Mesenchymal stem cell (in vitro differentiated cells and primary cell): ENCODE measurements at regions not wholly inside any gene's neighbourhood (a gene's known extent, or its start where the extent isn't known, plus 50 kb on each side); places are given as distances from the start of the nearest gene placed in this dataset.

Source experiments
- DNase-seq: peaks from one replicate; pipeline ENCODE4 v3.0.0-alpha.2; 2013
- H2AFZ ChIP-seq: one replicate; pipeline ENCODE4 v1.6.1; 2013; ENCODE audit warnings: low read depth, mild to moderate bottlenecking, control low read depth, inconsistent platforms, low read length, moderate library complexity
- H2AK5ac ChIP-seq: 2 replicates; pipeline ENCODE4 v1.6.1; 2013; ENCODE audit warnings: low read length, moderate library complexity, mild to moderate bottlenecking, inconsistent platforms; ENCODE audit not compliant: severe bottlenecking
- H2BK120ac ChIP-seq: one replicate; pipeline ENCODE4 v1.6.1; 2013; ENCODE audit warnings: low read depth, mild to moderate bottlenecking, inconsistent platforms, low read length, moderate library complexity
- H2BK12ac ChIP-seq, 2 experiments: one replicate each; pipeline ENCODE4 v1.6.1; 2013; ENCODE audit warnings: inconsistent platforms in 2 of 2, low read length in 2 of 2, mild to moderate bottlenecking in 2 of 2, moderate library complexity in 2 of 2, control low read depth in 1 of 2
- H2BK15ac ChIP-seq: one replicate; pipeline ENCODE4 v1.6.1; 2013; ENCODE audit warnings: mild to moderate bottlenecking, low read depth, inconsistent platforms; ENCODE audit not compliant: poor library complexity, severe bottlenecking
- H2BK5ac ChIP-seq: 2 replicates; pipeline ENCODE4 v1.6.1; 2013; ENCODE audit warnings: low read depth, mild to moderate bottlenecking, low read length, control low read depth, inconsistent platforms; ENCODE audit not compliant: poor library complexity, severe bottlenecking
- H3K14ac ChIP-seq, 2 experiments: one replicate each; pipeline ENCODE4 v1.6.1; 2013; ENCODE audit warnings: inconsistent platforms in 2 of 2, low read length in 2 of 2, control low read depth in 1 of 2, mild to moderate bottlenecking in 1 of 2, moderate library complexity in 1 of 2
- H3K18ac ChIP-seq, 2 experiments: one replicate each; pipeline ENCODE4 v1.6.1; 2013; ENCODE audit warnings: inconsistent platforms in 2 of 2, low read length in 2 of 2, control low read depth in 1 of 2, low read depth in 1 of 2, mild to moderate bottlenecking in 1 of 2
- H3K23ac ChIP-seq, 2 experiments: one replicate each; pipeline ENCODE4 v1.6.1; 2013; ENCODE audit warnings: inconsistent platforms in 2 of 2, low read length in 2 of 2, mild to moderate bottlenecking in 2 of 2, moderate library complexity in 2 of 2, control low read depth in 1 of 2
- H3K27ac ChIP-seq: 2 replicates; pipeline ENCODE4 v1.5.1; 2013; ENCODE audit warnings: mild to moderate bottlenecking, moderate library complexity, low read length, control low read depth, inconsistent platforms; ENCODE audit not compliant: poor library complexity, severe bottlenecking
- H3K27me3 ChIP-seq, 2 experiments: 2 replicates each; pipeline versions ENCODE4 v1.6.1 to v1.7.0; 2013; ENCODE audit warnings: low read length in 2 of 2, mild to moderate bottlenecking in 2 of 2, moderate library complexity in 2 of 2, control low read depth in 1 of 2, inconsistent platforms in 1 of 2; ENCODE audit not compliant: control insufficient read depth in 1 of 2, insufficient read depth in 1 of 2
- H3K36me3 ChIP-seq, 2 experiments: 2 replicates each; pipeline versions ENCODE4 v1.6.1 to v1.7.0; 2013; ENCODE audit warnings: low read length in 2 of 2, control low read depth in 1 of 2, inconsistent platforms in 1 of 2, low read depth in 1 of 2, mild to moderate bottlenecking in 1 of 2; ENCODE audit not compliant: insufficient read depth in 2 of 2, control insufficient read depth in 1 of 2
- H3K4ac ChIP-seq, 2 experiments: one replicate each; pipeline ENCODE4 v1.6.1; 2013; ENCODE audit warnings: inconsistent platforms in 2 of 2, low read length in 2 of 2, mild to moderate bottlenecking in 2 of 2, moderate library complexity in 2 of 2, control low read depth in 1 of 2, low read depth in 1 of 2
- H3K4me1 ChIP-seq: 2 replicates; pipeline ENCODE4 v1.6.1; 2013; ENCODE audit warnings: low read depth, low read length, control low read depth; ENCODE audit not compliant: control insufficient read depth, insufficient read depth
- H3K4me2 ChIP-seq: 2 replicates; pipeline ENCODE4 v1.6.1; 2013; ENCODE audit warnings: low read length, mild to moderate bottlenecking, inconsistent platforms; ENCODE audit not compliant: poor library complexity, severe bottlenecking
- H3K4me3 ChIP-seq, 2 experiments: 2 replicates each; pipeline versions ENCODE4 v1.5.1 to v1.7.0; 2013; ENCODE audit warnings: low read length in 2 of 2, mild to moderate bottlenecking in 2 of 2, control low read depth in 1 of 2, low read depth in 1 of 2; ENCODE audit not compliant: insufficient read depth in 1 of 2
- H3K79me1 ChIP-seq: replicated peaks from 2 replicates; pipeline ENCODE4 v1.6.1; 2013; ENCODE audit warnings: mild to moderate bottlenecking, control low read depth, low read length, inconsistent platforms; ENCODE audit not compliant: poor library complexity, severe bottlenecking
- H3K9ac ChIP-seq: 2 replicates; pipeline ENCODE4 v1.7.0; 2013; ENCODE audit warnings: mild to moderate bottlenecking, low read length, moderate library complexity
- H3K9me3 ChIP-seq: 2 replicates; pipeline ENCODE4 v1.7.0; 2013; ENCODE audit warnings: mild to moderate bottlenecking, low read length; ENCODE audit not compliant: control insufficient read depth
- H4K8ac ChIP-seq: one replicate; pipeline ENCODE4 v1.6.1; 2013; ENCODE audit warnings: inconsistent platforms, mild to moderate bottlenecking, low read length, moderate library complexity
- H4K91ac ChIP-seq: one replicate; pipeline ENCODE4 v1.6.1; 2013; ENCODE audit warnings: mild to moderate bottlenecking, low read length, inconsistent platforms
- WGBS: methylation state at CpG from one replicate; pipeline ENCODE4 v1.1.7; 2013; ENCODE audit warnings: mixed read lengths; 5-methylcytosine and 5-hydroxymethylcytosine counted together

GRCh38 chr12:63319936-63320633 lies 169.1 kb upstream of the AVPR1A start:
- no peaks in the 10 kb centered on the region for H3K27me3 ChIP-seq
- H3K79me1 ChIP-seq, result no peaks in the 10 kb centered on the region
- H3K4me3 ChIP-seq, result no peak overlapping the region
- no peak for DNase-seq
- H3K14ac ChIP-seq, result no peak overlapping the region
- H3K4ac ChIP-seq, result no peak overlapping the region
- 86% methylated on average over 3 of the region's 4 CpGs for WGBS
- no peak overlapping the region for H3K23ac ChIP-seq
- no peak overlapping the region for H2AK5ac ChIP-seq
- no peak overlapping the region for H3K18ac ChIP-seq
- H3K27ac ChIP-seq, result no peak overlapping the region
- no peak overlapping the region for H2BK120ac ChIP-seq
- H2BK15ac ChIP-seq, result no peak overlapping the region
- H2AFZ ChIP-seq, result no peak overlapping the region
- no peak overlapping the region for H4K91ac ChIP-seq
- peaks cover 4% of the 10 kb centered on the region for H3K4me1 ChIP-seq
- no peak overlapping the region for H3K9ac ChIP-seq
- no peak overlapping the region for H3K4me2 ChIP-seq
- no peak overlapping the region for H2BK12ac ChIP-seq
- no peak overlapping the region for H2BK5ac ChIP-seq
- H3K36me3 ChIP-seq, result no peaks in the 10 kb centered on the region
- H3K9me3 ChIP-seq, result no peaks in the 10 kb centered on the region
- H4K8ac ChIP-seq, result no peak overlapping the region

GRCh38 chr12:63319386-63319785 lies 168.4 kb upstream of the AVPR1A start:
- H2BK15ac ChIP-seq, result no peak overlapping the region
- H2AK5ac ChIP-seq, result no peak overlapping the region
- no peak overlapping the region for H3K4me2 ChIP-seq
- no peak overlapping the region for H3K27ac ChIP-seq
- H2BK12ac ChIP-seq, result no peak overlapping the region
- no peak overlapping the region for H2AFZ ChIP-seq
- H3K18ac ChIP-seq, result no peak overlapping the region
- H2BK120ac ChIP-seq, result no peak overlapping the region
- H2BK5ac ChIP-seq, result no peak overlapping the region
- H4K91ac ChIP-seq, result no peak overlapping the region
- no peak overlapping the region for H3K14ac ChIP-seq
- H3K4me3 ChIP-seq, result no peak overlapping the region
- no peaks in the 10 kb centered on the region for H3K79me1 ChIP-seq
- H4K8ac ChIP-seq, result no peak overlapping the region
- H3K27me3 ChIP-seq, result no peaks in the 10 kb centered on the region
- H3K9ac ChIP-seq, result no peak overlapping the region
- H3K4ac ChIP-seq, result no peak overlapping the region
- H3K36me3 ChIP-seq, result no peaks in the 10 kb centered on the region
- no peak overlapping the region for H3K23ac ChIP-seq
- H3K4me1 ChIP-seq, result peaks cover 4% of the 10 kb centered on the region
- no peaks in the 10 kb centered on the region for H3K9me3 ChIP-seq
- DNase-seq, result no peak

- no peak for DNase-seq
- H2BK15ac ChIP-seq, result no peak overlapping the region
- H3K18ac ChIP-seq, result no peak overlapping the region
- H3K14ac ChIP-seq, result no peak overlapping the region
- no peak overlapping the region for H3K4ac ChIP-seq
- no peak overlapping the region for H3K4me2 ChIP-seq
- H2BK5ac ChIP-seq, result no peak overlapping the region
- WGBS, result 100% methylated on average over 1 of the region's 1 CpG
- H4K8ac ChIP-seq, result no peak overlapping the region
- no peak overlapping the region for H2BK12ac ChIP-seq
- H4K91ac ChIP-seq, result no peak overlapping the region
- peaks cover 2% of the 10 kb centered on the region for H3K4me1 ChIP-seq
- H3K79me1 ChIP-seq, result no peaks in the 10 kb centered on the region
- no peak overlapping the region for H2AK5ac ChIP-seq
- H2BK120ac ChIP-seq, result no peak overlapping the region
- no peaks in the 10 kb centered on the region for H3K36me3 ChIP-seq
- no peaks in the 10 kb centered on the region for H3K9me3 ChIP-seq
- H3K23ac ChIP-seq, result no peak overlapping the region
- no peak overlapping the region for H3K4me3 ChIP-seq
- H3K27ac ChIP-seq, result no peak overlapping the region
- no peaks in the 10 kb centered on the region for H3K27me3 ChIP-seq
- no peak overlapping the region for H2AFZ ChIP-seq
- no peak overlapping the region for H3K9ac ChIP-seq
These were observed 167.9 kb upstream of the AVPR1A start for GRCh38 chr12:63318933-63319332.

GRCh38 chr12:63318313-63318712 lies 167.3 kb upstream of the AVPR1A start:
- Histone ChIP-seq H3K23ac (no peak overlapping the region), H3K36me3 (no peaks in the 10 kb centered on the region), H3K9ac (no peak overlapping the region), H2BK12ac (no peak overlapping the region), H4K91ac (no peak overlapping the region), H3K9me3 (no peaks in the 10 kb centered on the region), H3K27me3 (no peaks in the 10 kb centered on the region), H2AFZ (no peak overlapping the region), H3K14ac (no peak overlapping the region), H4K8ac (no peak overlapping the region), H2BK120ac (no peak overlapping the region), H3K4me1 (peaks cover 2% of the 10 kb centered on the region), H3K18ac (no peak overlapping the region), H3K4me2 (no peak overlapping the region), H2BK15ac (no peak overlapping the region), H2AK5ac (no peak overlapping the region), H3K4ac (no peak overlapping the region), H3K79me1 (no peaks in the 10 kb centered on the region), H2BK5ac (no peak overlapping the region), H3K4me3 (no peak overlapping the region), H3K27ac (no peak overlapping the region)
- 89% methylated on average over 7 of the region's 7 CpGs for WGBS
- DNase-seq, result no peak
